ENCODE measurements at regions not wholly inside any gene's neighbourhood (a gene's known extent, or its start where the extent isn't known, plus 50 kb on each side); places are given as distances from the start of the nearest gene placed in this dataset.

GRCh38 chr7:110104243-110104642 lies 986.7 kb upstream of the LRRN3 start:
- Histone ChIP-seq H3K36me3 (ENCODE audit: control insufficient read depth, insufficient read depth, low read length) (no peaks in the 10 kb centered on the region), H3K4me1 (ENCODE audit: control insufficient read depth, extremely low read depth, insufficient read depth, low read length) (no peaks in the 10 kb centered on the region), H3K27ac (ENCODE audit: insufficient read depth, low read length) (no peak overlapping the region), H3K27me3 (ENCODE audit: control insufficient read depth, insufficient read depth, low read length) (no peaks in the 10 kb centered on the region), H3K9me3 (ENCODE audit: control insufficient read depth, insufficient read depth, low read depth, low read length) (no peaks in the 10 kb centered on the region), H3K79me2 (ENCODE audit: control insufficient read depth, insufficient read depth, low read length) (no peaks in the 10 kb centered on the region), H4K20me1 (ENCODE audit: control insufficient read depth, extremely low read depth, insufficient read depth, low read length) (no peaks in the 10 kb centered on the region), H3K9ac (ENCODE audit: insufficient read depth, low read length) (no peak overlapping the region), H2AFZ (ENCODE audit: low read length) (no peak overlapping the region), H3K4me3 (replicated peaks in 1 of 4; ENCODE audit: control extremely low read depth in 1 of 4, insufficient read depth in 1 of 4, low read depth in 3 of 4, low read length in 4 of 4) (no peak overlapping the region), H3K4me2 (ENCODE audit: extremely low read depth, insufficient read depth, low read length) (no peak overlapping the region)
- DNase-seq (ENCODE audit: low read depth in 2 of 2), result no peak
- no peak for TF ChIP-seq EZH2 (IDR thresholded peaks at IDR 0.05; ENCODE audit: low read length, missing control alignments)
- TF ChIP-seq CTCF (conservative IDR thresholded peaks at IDR 0.05 in 1 of 2, IDR thresholded peaks at IDR 0.05 in 1 of 2; ENCODE audit: low read depth in 1 of 2, low read length in 2 of 2), result no peak

- Histone ChIP-seq H3K79me2 (ENCODE audit: control insufficient read depth, insufficient read depth, low read length) (no peaks in the 10 kb centered on the region), H3K27me3 (ENCODE audit: control insufficient read depth, insufficient read depth, low read length) (no peaks in the 10 kb centered on the region), H3K4me1 (ENCODE audit: control insufficient read depth, extremely low read depth, insufficient read depth, low read length) (no peaks in the 10 kb centered on the region), H3K9ac (ENCODE audit: insufficient read depth, low read length) (no peak overlapping the region), H3K9me3 (ENCODE audit: control insufficient read depth, insufficient read depth, low read depth, low read length) (no peaks in the 10 kb centered on the region), H3K4me2 (ENCODE audit: extremely low read depth, insufficient read depth, low read length) (no peak overlapping the region), H3K36me3 (ENCODE audit: control insufficient read depth, insufficient read depth, low read length) (no peaks in the 10 kb centered on the region), H4K20me1 (ENCODE audit: control insufficient read depth, extremely low read depth, insufficient read depth, low read length) (no peaks in the 10 kb centered on the region), H3K27ac (ENCODE audit: insufficient read depth, low read length) (no peak overlapping the region), H2AFZ (ENCODE audit: low read length) (no peak overlapping the region), H3K4me3 (replicated peaks in 1 of 4; ENCODE audit: control extremely low read depth in 1 of 4, insufficient read depth in 1 of 4, low read depth in 3 of 4, low read length in 4 of 4) (no peak overlapping the region)
- no peak for TF ChIP-seq CTCF (conservative IDR thresholded peaks at IDR 0.05 in 1 of 2, IDR thresholded peaks at IDR 0.05 in 1 of 2; ENCODE audit: low read depth in 1 of 2, low read length in 2 of 2)
- no peak for TF ChIP-seq EZH2 (IDR thresholded peaks at IDR 0.05; ENCODE audit: low read length, missing control alignments)
- no peak for DNase-seq (ENCODE audit: low read depth in 2 of 2)
These were observed 985.6 kb upstream of the LRRN3 start for GRCh38 chr7:110105307-110105706.

GRCh38 chr7:110105840-110106239 lies 985.1 kb upstream of the LRRN3 start:
- no peaks in the 10 kb centered on the region for H3K79me2 ChIP-seq (ENCODE audit: control insufficient read depth, insufficient read depth, low read length)
- no peaks in the 10 kb centered on the region for H3K27me3 ChIP-seq (ENCODE audit: control insufficient read depth, insufficient read depth, low read length)
- no peaks in the 10 kb centered on the region for H3K9me3 ChIP-seq (ENCODE audit: control insufficient read depth, insufficient read depth, low read depth, low read length)
- H4K20me1 ChIP-seq (ENCODE audit: control insufficient read depth, extremely low read depth, insufficient read depth, low read length), result no peaks in the 10 kb centered on the region
- H3K27ac ChIP-seq (ENCODE audit: insufficient read depth, low read length), result no peak overlapping the region
- H3K4me3 ChIP-seq (replicated peaks in 1 of 4; ENCODE audit: control extremely low read depth in 1 of 4, insufficient read depth in 1 of 4, low read depth in 3 of 4, low read length in 4 of 4), result no peak overlapping the region
- H3K4me1 ChIP-seq (ENCODE audit: control insufficient read depth, extremely low read depth, insufficient read depth, low read length), result no peaks in the 10 kb centered on the region
- H2AFZ ChIP-seq (ENCODE audit: low read length), result no peak overlapping the region
- no peak overlapping the region for H3K9ac ChIP-seq (ENCODE audit: insufficient read depth, low read length)
- DNase-seq (ENCODE audit: low read depth in 2 of 2), result no peak
- no peak overlapping the region for H3K4me2 ChIP-seq (ENCODE audit: extremely low read depth, insufficient read depth, low read length)
- H3K36me3 ChIP-seq (ENCODE audit: control insufficient read depth, insufficient read depth, low read length), result no peaks in the 10 kb centered on the region
- TF ChIP-seq CTCF (conservative IDR thresholded peaks at IDR 0.05 in 1 of 2, IDR thresholded peaks at IDR 0.05 in 1 of 2; ENCODE audit: low read depth in 1 of 2, low read length in 2 of 2) (no peak), EZH2 (IDR thresholded peaks at IDR 0.05; ENCODE audit: low read length, missing control alignments) (no peak)

Data from fibroblast of lung (primary cell).